Dermis microvascular lymphatic vessel endothelial cell (primary cell): ENCODE measurements at regions not wholly inside any gene's neighbourhood (a gene's known extent, or its start where the extent isn't known, plus 50 kb on each side); places are given as distances from the start of the nearest gene placed in this dataset.
"Not testable (repeated sequence)": the region's sequence is repeated elsewhere in the genome, so short reads cannot be mapped to it uniquely, and the experiment has no call there.

Experiments used
- DNase-seq, 2 donors: peaks; one replicate each; pipeline versions ENCODE4 v3.0.0 to v3.0.0-alpha.2; 2010; ENCODE audit warnings: low read depth in 2 of 2

DNA sequence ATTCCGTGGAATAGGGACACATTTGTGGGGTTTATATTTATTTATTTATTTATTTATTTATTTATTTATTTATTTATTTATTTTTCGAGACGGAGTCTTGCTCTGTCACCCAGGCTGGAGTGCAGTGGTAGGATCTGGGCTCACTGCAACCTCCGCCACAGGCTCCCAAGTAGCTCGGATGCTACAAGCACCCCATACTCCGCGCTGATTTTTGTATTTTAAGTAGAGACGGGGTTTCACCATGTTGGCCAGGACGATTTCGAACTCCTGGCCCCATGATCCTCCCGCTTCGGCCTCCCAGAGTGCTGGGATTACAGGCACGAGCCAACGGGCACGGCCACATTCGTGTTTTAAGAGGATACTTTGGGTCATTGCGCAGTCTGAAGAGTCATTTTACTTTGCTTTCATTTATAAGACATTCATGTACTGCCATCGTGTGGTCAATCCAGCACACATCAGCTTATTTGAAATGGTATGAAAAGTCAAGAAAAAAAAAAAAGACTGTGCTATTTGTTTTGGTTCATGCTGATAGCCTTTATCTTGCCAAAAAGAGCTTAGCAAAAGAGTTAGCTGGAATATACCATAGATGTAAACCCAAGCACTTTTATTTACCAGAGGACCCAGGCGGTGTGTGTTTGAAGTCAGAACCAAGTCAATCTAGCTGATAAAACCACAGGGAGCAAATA lies 1075.0 kb downstream of the EPHA3 start:
- peak in 1 of 2 donors; percentile 3 for DNase-seq

DNA sequence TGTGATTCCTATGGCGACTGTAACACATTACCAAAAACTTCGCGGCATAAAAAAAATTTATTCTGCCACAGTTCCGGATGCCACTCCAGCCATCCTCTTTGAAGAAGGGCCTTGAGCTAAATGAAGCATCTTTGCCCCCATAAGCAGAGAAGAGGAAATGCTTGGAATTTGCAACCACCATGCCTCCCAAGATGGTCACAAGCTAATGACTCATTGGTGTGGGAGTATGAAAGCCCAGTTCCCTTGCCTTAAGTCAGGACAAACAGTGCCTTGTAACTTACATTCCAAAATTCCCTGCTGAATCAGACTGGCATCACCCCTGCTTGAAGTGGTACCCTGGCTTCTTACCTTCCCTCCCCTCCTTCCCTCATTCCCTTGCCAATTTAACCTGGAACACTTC lies 1077.4 kb downstream of the EPHA3 start:
- no peak for DNase-seq

DNA sequence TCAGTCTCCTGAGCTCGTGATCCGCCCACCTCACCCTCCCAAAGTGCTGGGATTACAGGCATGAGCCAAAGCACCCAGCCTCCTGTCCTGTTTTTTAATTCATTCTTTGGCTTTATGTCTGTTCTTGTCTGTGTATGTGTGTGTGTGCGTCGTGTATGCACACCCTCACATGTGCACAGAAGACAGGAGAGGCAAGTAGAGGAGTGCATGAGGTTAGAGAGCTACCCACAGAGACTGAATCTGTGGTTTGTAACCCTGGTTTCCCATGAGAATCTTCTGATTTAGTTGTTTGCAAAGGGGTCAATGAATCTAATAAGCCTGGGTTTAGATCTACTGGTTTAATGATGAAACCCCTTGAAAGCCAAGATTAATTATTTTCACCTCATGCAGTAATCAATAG lies 1090.0 kb downstream of the EPHA3 start:
- not testable (repeated sequence) for DNase-seq

DNA sequence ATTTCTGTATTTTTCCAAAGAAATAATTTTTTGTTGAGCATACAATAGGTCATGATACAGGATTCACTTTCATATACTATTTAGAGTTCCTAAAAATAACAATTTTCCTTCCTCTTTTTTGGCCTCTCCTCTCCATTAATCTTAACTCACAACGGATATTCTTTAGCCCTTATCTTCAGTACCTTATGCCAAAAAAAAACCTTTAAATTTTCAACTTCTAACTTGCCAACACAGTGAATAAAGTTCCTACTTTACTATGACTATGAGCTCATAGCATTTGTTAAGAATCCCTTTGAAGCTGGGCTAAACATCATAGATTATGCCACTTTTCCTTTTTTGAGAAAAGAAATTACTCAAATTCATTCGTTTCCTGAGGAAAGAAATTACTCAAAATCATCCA lies 1095.5 kb downstream of the EPHA3 start:
- DNase-seq, result not testable (repeated sequence)

DNA sequence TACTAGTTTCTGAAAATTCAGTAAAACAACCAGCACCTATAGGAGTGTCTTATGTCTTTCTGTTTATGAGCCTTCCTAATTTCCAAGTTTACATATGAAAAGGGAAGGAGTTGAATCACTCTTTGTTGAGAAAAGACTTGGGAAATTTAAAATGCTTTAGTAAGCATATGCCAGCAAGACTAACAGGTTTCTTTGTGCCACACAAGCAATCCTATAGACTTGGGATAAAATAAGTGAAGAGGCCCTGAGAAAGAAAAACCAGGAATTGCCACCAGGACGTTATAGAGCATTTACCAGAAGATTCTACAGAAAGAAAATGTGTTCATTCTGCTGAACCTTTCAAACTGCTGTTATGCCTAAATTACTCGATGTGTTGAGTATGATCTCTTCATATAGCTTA lies 1099.1 kb downstream of the EPHA3 start:
- DNase-seq, result not testable (repeated sequence)

DNA sequence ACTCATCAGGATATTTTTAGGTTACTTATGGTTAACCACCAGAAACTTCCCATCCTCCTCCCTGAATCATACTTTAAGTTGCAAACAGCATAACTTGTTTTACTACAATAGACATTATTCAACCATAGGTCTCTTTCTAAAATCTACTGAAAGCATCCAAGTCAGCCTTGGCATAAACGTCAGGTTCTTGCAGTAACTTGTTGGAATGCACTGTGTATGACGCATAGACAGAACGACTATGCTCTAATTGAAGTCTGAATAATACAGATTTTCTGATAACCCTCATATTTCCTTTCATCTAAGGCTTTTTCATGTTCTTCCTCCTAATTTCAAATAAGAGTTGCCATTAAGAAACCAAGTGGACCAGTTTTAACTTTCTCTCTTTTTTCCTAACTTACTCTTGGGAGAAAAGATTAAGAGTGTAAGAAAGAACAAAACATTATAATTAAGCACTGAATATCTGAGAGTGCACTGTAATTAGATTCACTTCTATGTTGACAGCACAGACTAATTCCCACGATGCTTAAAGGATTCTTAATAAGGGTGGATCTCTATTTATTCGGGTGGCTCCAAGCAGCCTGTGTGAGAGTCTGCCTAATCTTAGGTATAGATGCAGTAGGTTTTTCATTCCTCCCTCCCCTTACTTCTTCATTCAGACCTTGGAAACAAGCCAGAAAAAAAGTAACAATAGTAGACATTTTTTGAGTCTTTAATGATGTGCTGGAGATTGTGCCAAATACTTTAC lies 1100.1 kb downstream of the EPHA3 start:
- DNase-seq, result not testable (repeated sequence)

DNA sequence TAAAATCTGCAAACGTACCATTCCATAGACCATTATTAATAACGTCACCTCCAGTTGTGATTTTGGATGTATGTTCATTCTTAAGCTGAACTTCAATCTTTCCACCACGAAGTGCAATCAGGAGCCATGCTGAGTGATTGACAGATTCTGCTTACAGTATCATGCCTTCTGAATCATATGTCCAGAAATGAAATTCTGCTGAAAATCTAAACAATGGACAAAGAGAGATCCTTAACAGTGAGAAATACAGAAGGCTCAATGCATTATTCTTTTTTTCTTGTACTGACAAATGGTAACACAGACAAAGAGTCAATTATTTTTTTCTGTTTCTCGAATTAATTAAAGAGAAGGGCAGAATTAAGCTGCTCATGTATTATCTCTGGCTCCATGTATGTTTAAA lies 1114.5 kb downstream of the EPHA3 start:
- no peak for DNase-seq

DNA sequence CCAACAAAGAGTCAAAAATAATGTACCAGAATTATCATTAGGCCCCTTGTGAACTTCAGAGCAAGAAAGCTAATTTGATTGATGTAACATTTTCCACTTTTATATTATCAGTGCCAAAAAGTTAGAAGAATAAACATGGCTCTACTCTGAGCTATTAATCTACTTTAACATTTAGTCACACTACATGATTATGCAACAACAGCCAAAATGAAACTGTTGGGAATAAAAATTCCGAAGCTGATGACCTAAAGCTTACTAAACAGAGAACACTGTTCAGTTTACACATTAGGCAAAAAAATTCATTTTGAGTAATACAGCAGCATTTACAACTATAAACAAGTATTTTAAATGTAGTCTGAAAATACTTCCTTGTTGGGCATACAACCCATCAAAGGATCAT lies 1134.1 kb downstream of the EPHA3 start:
- DNase-seq, result no peak

DNA sequence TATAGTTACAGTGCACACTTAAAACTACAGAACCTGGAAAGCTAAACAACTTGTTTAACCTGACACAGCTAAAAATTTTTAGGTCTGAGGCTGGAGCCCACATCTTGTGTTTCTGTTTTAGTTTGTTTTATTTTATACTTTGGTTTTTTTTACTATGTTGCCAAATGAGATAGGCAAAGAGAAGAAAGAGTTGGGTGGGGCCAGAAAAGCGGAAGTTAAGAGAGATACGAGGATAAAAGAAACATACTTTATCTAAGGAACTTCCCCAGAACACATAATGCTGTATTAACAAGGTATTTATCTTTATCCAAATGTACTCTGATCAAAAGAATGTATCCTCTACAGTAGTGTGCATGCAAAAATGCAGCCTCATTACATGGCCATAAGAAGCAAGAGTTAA lies 1145.7 kb downstream of the EPHA3 start:
- no peak for DNase-seq

DNA sequence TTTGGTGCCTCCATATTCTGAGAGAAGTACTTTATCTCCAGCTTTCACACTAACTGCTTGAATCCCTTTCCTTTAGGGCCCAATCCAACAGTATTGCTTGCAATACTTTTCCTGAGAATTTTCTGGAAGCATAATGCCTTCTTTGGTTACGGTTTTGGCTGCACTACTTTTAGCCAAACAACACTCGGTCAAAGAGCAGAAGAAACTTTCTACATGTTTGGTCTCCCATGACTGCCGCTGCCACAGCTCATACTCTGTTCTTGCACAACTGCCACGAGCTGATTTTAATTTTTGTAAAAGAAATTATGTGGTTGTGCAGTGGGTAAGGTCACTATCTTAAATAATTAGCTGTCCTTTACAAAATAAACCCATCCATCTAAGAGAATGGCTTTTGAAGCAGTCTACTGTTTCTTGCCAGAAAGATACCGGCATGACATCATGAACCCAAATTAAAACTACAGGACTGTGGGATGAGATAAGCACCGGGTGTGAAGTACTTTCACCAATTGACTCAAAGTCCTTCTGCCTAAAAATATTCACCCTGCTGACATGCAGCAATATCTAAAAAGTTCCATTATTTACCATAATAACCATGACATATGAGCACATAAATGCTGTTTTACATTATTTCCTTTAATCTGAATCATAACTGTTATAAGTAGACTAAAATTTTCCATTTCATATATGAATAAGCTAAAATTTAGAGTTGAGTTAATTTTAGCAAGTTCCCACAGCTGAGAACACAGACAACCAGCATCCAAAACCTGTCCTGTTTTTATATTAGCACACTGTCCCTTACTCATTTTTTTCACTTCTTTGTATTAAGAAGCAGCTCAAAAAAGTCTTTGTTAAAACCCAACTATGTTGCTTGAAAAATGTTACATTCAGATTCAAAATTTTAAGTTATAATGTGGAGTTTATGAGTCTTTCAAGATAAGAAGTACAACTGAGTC lies 1154.3 kb downstream of the EPHA3 start:
- no peak for DNase-seq
